ENCODE measurements at regions not wholly inside any gene's neighbourhood (a gene's known extent, or its start where the extent isn't known, plus 50 kb on each side); places are given as distances from the start of the nearest gene placed in this dataset.

DNA sequence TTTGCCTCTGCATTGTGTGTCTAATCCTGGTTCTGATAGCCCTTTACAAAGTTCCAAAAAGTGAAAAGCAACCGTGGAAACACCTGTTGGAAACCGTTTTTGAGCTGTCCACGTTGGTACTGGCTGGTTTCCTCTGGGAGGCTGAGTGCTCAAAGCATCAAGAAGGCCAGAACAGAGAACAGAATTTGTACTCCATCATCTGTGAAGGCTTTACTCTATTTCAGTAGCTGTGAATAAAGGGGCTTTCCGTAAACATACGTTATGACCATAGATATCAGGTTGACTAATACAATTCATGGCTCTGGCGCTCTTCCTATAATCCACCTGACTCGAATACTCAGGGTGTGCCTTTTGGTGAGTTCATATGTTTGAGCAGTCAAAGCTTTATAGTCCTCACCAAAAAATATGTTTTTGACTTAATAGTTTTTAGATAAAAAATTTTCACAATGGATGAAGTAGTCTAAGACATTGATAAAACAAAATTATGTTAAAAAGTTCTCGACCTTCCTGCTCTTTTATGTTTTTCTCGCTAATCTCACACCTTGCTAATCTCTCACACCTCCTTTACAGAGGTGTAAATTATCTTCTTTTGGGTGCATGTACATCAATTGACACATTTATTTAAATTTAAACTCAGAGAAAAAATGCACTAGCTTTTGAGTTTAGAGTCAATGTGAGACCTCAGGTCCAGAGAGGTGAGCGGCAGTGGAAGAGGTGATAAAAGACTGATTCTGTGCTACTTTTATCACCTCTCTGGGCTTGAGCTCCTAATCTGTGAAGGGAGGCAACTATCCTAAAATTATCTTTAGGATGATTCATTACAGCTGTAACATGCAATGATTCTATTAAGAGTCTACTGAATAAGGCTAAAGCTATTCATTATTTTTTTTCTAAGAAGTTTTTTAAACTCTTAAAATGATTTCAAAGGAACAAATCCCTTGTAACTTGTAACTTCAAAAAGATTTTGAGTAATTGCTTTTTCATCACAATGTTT, 65.3 kb downstream of the CXCR4 start:
- no peaks in the 10 kb centered on the region for H3K36me3 ChIP-seq (ENCODE audit: control insufficient read depth in 2 of 2, insufficient read depth in 2 of 2, low read length in 1 of 2)
- no peak overlapping the region for H3K4me3 ChIP-seq (ENCODE audit: low read length in 2 of 2)
- H3K4me1 ChIP-seq (ENCODE audit: control insufficient read depth in 2 of 2, insufficient read depth in 2 of 2, low read length in 2 of 2) = peaks cover 12 to 15% of the 10 kb centered on the region in 2 donors
- DNase-seq (ENCODE audit: low read depth in 6 of 9, low spot score in 9 of 9) = peak in 1 of 9 donors; percentile 26
- H3K9me3 ChIP-seq (ENCODE audit: control insufficient read depth in 2 of 2, insufficient read depth in 1 of 2, low read length in 1 of 2) = no peaks in the 10 kb centered on the region
- no peak overlapping the region for H3K27ac ChIP-seq (ENCODE audit: low read depth in 1 of 2, low read length in 1 of 2)
- H3K27me3 ChIP-seq (ENCODE audit: control insufficient read depth in 2 of 2, insufficient read depth in 1 of 2, low read length in 1 of 2) = no peaks in the 10 kb centered on the region
- WGBS = 88% methylated on average over 10 of the region's 10 CpGs

DNA sequence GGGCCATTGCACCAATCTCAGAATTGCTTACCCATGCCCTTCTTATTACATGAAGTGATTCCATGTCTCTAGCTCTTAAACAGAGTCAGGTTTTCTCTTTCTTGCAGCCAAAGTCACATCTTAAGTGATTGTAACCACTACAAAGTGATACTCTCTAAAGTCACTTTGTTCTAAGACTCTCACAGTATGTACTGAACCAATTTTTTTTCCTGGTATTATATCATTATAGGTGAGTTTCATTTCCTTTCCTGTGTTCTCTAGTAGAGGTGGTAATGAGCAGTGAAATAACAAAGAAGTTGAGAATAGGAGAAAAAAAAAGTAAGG, 66.3 kb upstream of the DARS1 start:
- peak in 7 of 9 donors; percentile 33 to 83 (median 50) for DNase-seq (ENCODE audit: low read depth in 6 of 9, low spot score in 9 of 9)
- no peaks in the 10 kb centered on the region for H3K36me3 ChIP-seq (ENCODE audit: control insufficient read depth in 2 of 2, insufficient read depth in 2 of 2, low read length in 1 of 2)
- no peak overlapping the region for H3K4me3 ChIP-seq (ENCODE audit: low read length in 2 of 2)
- H3K4me1 ChIP-seq (ENCODE audit: control insufficient read depth in 2 of 2, insufficient read depth in 2 of 2, low read length in 2 of 2) = peaks cover 12 to 13% of the 10 kb centered on the region in 2 donors
- H3K9me3 ChIP-seq (ENCODE audit: control insufficient read depth in 2 of 2, insufficient read depth in 1 of 2, low read length in 1 of 2) = no peaks in the 10 kb centered on the region
- H3K27me3 ChIP-seq (ENCODE audit: control insufficient read depth in 2 of 2, insufficient read depth in 1 of 2, low read length in 1 of 2) = no peaks in the 10 kb centered on the region
- H3K27ac ChIP-seq (ENCODE audit: low read depth in 1 of 2, low read length in 1 of 2) = peak overlapping the region in 1 of 2 donors; percentile 76

DNA sequence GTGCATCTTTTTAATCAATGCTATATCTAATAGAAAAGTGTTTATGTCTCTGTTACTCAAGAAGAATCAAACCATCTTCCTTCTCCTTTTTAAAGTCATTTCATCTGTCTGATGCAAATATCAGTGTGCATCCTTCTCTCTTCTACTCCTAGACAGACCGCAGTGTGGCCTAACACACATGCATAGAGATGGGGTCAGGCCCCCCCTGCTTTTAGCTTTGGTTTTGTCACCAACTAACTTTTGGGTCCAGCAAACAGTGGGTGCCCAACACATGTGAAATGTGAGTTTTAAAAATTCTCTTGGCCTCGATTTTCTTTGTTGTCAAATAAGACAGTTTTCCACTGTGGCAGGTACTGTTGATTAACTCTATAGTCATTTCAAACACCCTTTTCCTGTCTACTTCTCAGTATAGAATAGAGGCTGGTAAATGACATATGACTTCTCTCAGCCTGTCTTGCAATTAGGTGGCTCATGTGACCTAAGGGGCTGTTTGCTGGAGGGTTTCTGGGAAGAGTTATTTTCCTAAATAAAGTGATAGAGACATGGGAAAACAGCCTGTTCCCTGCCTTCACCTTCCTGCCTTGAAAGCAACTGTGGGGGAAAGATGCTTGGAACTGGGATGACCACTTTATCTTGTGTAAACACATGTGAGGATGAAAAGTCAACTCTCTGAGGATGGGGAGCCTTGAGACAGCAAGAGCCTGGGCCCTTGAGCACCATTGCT, 65.7 kb upstream of the DARS1 start:
- peaks cover 15% of the 10 kb centered on the region in 2 donors for H3K4me1 ChIP-seq (ENCODE audit: control insufficient read depth in 2 of 2, insufficient read depth in 2 of 2, low read length in 2 of 2)
- no peaks in the 10 kb centered on the region for H3K36me3 ChIP-seq (ENCODE audit: control insufficient read depth in 2 of 2, insufficient read depth in 2 of 2, low read length in 1 of 2)
- no peak overlapping the region for H3K4me3 ChIP-seq (ENCODE audit: low read length in 2 of 2)
- H3K27me3 ChIP-seq (ENCODE audit: control insufficient read depth in 2 of 2, insufficient read depth in 1 of 2, low read length in 1 of 2) = no peaks in the 10 kb centered on the region
- peak overlapping the region in 1 of 2 donors; percentile 76 for H3K27ac ChIP-seq (ENCODE audit: low read depth in 1 of 2, low read length in 1 of 2)
- H3K9me3 ChIP-seq (ENCODE audit: control insufficient read depth in 2 of 2, insufficient read depth in 1 of 2, low read length in 1 of 2) = no peaks in the 10 kb centered on the region
- no peak for DNase-seq (ENCODE audit: low read depth in 6 of 9, low spot score in 9 of 9)
- 93% methylated on average over 2 of the region's 2 CpGs for WGBS

DNA sequence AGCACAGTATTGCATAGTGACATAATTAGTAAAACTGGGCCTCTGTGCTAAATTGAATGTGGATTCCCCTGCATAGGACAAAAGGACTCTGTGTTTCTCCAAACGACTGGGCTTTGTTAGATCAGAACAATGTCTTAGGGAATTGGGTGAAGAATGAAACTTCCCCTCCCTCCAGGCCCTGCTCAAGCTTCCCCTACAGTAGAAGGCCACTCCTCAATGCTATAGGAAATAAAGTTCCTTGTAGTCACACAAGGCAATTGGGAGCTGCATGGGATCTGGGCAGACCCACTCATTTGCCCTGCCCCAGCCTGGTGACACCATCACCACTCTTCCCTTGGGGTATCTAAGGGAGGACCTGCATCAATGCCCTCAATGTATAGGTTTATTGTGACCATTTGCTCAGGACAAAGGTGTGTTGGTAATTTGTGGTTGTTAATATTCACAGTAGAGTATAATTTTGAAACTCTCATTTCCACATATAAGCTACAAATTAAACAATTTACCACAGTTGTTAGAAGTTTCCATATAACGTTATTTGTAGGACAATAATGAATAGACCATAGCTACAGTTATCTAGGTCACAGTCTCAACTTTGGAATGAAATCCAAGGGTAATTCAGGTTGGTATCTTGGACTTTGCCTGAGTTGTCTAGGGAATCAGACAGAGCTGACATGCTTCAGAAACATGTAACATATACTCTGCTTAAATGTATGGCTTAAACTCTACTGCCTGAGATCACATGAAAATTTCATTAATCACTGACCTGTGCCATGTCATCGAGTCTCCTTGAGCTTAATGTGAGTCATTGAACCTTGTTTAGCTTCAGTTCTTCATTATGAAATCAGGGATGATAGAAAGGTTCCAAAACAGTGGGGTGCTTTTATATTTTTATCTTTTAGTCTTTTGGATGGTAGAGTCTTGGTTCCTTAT, 64.8 kb upstream of the DARS1 start:
- H3K36me3 ChIP-seq (ENCODE audit: control insufficient read depth in 2 of 2, insufficient read depth in 2 of 2, low read length in 1 of 2) = no peaks in the 10 kb centered on the region
- DNase-seq (ENCODE audit: low read depth in 6 of 9, low spot score in 9 of 9) = no peak
- no peaks in the 10 kb centered on the region for H3K9me3 ChIP-seq (ENCODE audit: control insufficient read depth in 2 of 2, insufficient read depth in 1 of 2, low read length in 1 of 2)
- 88% methylated on average over 3 of the region's 3 CpGs for WGBS
- H3K4me3 ChIP-seq (ENCODE audit: low read length in 2 of 2) = no peak overlapping the region
- H3K4me1 ChIP-seq (ENCODE audit: control insufficient read depth in 2 of 2, insufficient read depth in 2 of 2, low read length in 2 of 2) = peaks cover 16 to 18% of the 10 kb centered on the region in 2 donors
- H3K27ac ChIP-seq (ENCODE audit: low read depth in 1 of 2, low read length in 1 of 2) = no peak overlapping the region
- H3K27me3 ChIP-seq (ENCODE audit: control insufficient read depth in 2 of 2, insufficient read depth in 1 of 2, low read length in 1 of 2) = no peaks in the 10 kb centered on the region

DNA sequence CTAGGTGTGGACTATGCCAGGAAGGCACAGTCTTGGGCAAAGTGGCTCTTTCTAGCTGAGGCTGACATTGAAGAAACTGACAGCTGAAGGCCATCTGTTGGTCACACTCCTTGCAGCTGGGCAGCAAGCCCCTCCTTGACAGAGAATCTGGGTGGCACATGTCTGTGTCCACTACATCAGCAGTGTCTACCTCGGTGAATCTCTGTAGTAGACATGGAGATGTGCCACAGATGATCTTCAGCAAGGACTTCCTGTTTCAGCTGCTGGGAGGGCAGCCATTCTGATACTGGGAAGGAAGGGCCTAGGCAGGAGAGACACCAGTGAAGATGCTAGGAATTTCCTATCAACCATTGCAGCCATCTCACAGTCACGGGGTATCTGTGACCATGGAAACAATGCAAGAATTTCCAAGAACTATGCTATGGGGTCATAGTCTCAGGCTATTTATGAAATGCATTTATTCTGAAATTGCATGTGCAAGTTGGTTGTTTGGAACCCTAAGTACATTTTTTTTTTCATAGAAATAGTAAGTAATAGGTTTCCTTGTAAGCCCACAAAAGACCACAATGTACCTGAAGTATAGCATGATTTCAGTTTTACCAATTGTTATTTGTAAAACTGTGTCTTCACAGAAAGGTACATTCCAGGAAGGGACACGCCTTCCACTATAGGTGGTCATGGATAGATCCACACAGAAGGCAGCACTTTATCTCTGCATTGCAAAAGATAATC, 63.8 kb upstream of the DARS1 start:
- Histone ChIP-seq H3K9me3 (ENCODE audit: control insufficient read depth in 2 of 2, insufficient read depth in 1 of 2, low read length in 1 of 2) (no peaks in the 10 kb centered on the region), H3K27me3 (ENCODE audit: control insufficient read depth in 2 of 2, insufficient read depth in 1 of 2, low read length in 1 of 2) (no peaks in the 10 kb centered on the region), H3K36me3 (ENCODE audit: control insufficient read depth in 2 of 2, insufficient read depth in 2 of 2, low read length in 1 of 2) (no peaks in the 10 kb centered on the region), H3K27ac (ENCODE audit: low read depth in 1 of 2, low read length in 1 of 2) (no peak overlapping the region), H3K4me1 (ENCODE audit: control insufficient read depth in 2 of 2, insufficient read depth in 2 of 2, low read length in 2 of 2) (peaks cover 16 to 18% of the 10 kb centered on the region in 2 donors), H3K4me3 (ENCODE audit: low read length in 2 of 2) (no peak overlapping the region)
- WGBS = 79% methylated on average over 3 of the region's 3 CpGs
- no peak for DNase-seq (ENCODE audit: low read depth in 6 of 9, low spot score in 9 of 9)

DNA sequence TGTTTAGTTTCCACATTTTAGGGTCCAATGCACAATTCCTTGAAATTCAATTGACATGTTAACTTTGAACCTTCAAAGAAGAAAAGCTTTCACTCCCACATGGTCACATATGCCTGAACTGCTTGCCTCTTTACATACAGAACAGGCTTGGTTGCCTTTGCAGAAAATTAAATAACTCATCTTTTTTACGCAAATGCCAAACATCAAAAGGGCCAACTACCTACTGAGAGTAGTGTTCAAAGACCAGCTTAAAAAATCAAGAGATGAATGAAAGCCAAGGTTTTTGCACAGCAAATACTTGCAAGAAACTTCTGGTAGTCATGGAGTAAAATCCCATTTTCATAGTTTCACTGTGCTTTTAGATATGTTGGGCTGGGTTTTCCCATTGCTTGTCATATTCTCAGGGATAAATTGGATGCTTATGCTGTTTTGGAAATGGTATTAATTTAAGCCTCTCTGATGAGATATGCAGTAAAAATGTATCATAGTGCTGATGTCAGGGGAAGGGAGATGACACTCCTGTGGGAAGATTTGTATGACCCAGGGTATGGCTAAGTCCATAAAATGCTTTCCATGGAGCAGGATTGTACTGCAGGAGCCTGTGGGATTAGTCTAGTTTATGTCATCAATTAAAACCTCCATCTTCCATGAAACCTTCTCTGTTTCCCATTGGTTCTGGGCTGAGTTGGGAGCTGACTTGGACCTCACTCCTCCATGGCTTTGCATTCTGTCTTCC, 60.6 kb upstream of the DARS1 start:
- H3K27ac ChIP-seq (ENCODE audit: low read depth in 1 of 2, low read length in 1 of 2) = no peak overlapping the region
- peak in 2 of 9 donors; percentile 29 to 54 for DNase-seq (ENCODE audit: low read depth in 6 of 9, low spot score in 9 of 9)
- 45% methylated on average over 1 of the region's 1 CpG for WGBS
- H3K27me3 ChIP-seq (ENCODE audit: control insufficient read depth in 2 of 2, insufficient read depth in 1 of 2, low read length in 1 of 2) = no peaks in the 10 kb centered on the region
- no peaks in the 10 kb centered on the region for H3K36me3 ChIP-seq (ENCODE audit: control insufficient read depth in 2 of 2, insufficient read depth in 2 of 2, low read length in 1 of 2)
- peaks cover 4 to 6% of the 10 kb centered on the region in 2 donors for H3K4me1 ChIP-seq (ENCODE audit: control insufficient read depth in 2 of 2, insufficient read depth in 2 of 2, low read length in 2 of 2)
- no peaks in the 10 kb centered on the region for H3K9me3 ChIP-seq (ENCODE audit: control insufficient read depth in 2 of 2, insufficient read depth in 1 of 2, low read length in 1 of 2)
- no peak overlapping the region for H3K4me3 ChIP-seq (ENCODE audit: low read length in 2 of 2)

DNA sequence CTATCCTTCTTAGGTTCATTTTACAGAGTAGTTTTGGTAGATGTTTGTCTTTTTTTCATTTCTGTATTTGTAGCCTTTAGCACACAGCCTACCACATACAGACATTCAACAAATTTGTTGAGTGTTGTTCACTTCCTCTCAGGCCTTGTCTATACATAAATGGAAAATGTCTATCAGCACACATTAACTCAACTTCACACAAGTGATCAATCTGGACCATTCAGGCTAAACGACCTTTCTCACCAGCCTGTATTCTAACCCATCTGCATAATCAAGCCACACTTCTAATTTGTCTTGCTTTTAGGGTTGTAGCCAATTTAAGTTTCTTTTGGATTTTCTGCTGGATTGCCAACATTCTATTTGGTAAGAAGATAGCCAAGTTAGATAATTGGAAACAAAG, 59.9 kb upstream of the DARS1 start:
- Histone ChIP-seq H3K4me1 (ENCODE audit: control insufficient read depth in 2 of 2, insufficient read depth in 2 of 2, low read length in 2 of 2) (peaks cover 3 to 6% of the 10 kb centered on the region in 2 donors), H3K4me3 (ENCODE audit: low read length in 2 of 2) (no peak overlapping the region), H3K27ac (ENCODE audit: low read depth in 1 of 2, low read length in 1 of 2) (no peak overlapping the region), H3K36me3 (ENCODE audit: control insufficient read depth in 2 of 2, insufficient read depth in 2 of 2, low read length in 1 of 2) (no peaks in the 10 kb centered on the region), H3K27me3 (ENCODE audit: control insufficient read depth in 2 of 2, insufficient read depth in 1 of 2, low read length in 1 of 2) (no peaks in the 10 kb centered on the region), H3K9me3 (ENCODE audit: control insufficient read depth in 2 of 2, insufficient read depth in 1 of 2, low read length in 1 of 2) (no peaks in the 10 kb centered on the region)
- 94% methylated on average over 1 of the region's 1 CpG for WGBS
- no peak for DNase-seq (ENCODE audit: low read depth in 6 of 9, low spot score in 9 of 9)

All from thymus (tissue), 11 donors.